Smooth muscle cell of the brain vasculature (primary cell): ENCODE measurements at regions not wholly inside any gene's neighbourhood (a gene's known extent, or its start where the extent isn't known, plus 50 kb on each side); places are given as distances from the start of the nearest gene placed in this dataset.
"Not testable (repeated sequence)": the region's sequence is repeated elsewhere in the genome, so short reads cannot be mapped to it uniquely, and the experiment has no call there.

Source experiments
- DNase-seq: peaks from one replicate; pipeline ENCODE4 v3.0.0-alpha.2; 2012; ENCODE audit warnings: low read depth, low spot score

DNA sequence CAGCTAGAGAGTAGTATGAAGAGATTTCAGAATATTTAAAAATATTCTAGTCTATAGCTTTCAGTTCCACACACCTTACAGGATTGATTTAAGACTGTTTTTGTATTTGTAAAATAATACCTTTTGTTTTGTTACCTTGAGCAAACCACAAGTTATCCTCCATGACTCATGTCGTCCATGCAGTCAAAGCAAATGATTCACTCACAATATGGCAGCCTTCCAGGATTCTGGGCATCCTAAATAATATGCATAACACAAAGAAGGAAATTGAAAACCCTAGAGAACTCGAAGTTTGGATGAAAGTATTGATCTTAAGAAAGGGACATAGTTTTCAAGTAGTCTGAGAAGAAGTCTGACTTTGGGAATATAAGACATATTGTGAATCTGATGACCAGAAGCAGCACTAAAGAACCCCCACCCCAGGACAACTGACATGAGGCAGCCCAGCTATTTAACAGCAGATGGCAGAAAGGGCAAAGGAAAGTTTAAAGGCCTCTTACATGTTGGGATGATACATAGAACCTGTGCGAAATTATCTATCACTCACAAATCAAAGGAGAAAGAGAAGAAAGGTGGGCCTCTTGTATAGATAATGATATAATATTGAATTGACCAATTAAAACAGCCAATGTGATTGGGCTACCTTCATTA lies 857.9 kb downstream of the BRINP3 start:
- peak; percentile 52 for DNase-seq

DNA sequence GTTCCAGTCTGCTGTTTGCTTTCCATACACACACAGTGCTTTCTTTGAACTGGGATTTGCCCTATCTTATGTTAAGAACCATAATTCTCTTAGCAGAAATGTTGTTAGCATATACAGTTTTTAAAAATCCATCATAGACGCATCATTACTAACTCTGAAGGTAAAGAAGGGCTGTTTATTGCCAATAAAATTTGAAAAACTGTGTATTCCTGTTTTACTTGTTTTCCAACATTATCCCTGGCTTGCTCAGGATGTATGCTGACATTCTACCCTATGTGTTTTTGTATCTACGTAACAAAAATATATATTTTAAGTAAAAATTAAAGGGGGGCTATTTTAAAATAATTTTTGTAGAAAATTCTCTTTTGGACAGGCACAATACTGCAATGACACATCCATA lies 857.2 kb downstream of the BRINP3 start:
- no peak for DNase-seq

DNA sequence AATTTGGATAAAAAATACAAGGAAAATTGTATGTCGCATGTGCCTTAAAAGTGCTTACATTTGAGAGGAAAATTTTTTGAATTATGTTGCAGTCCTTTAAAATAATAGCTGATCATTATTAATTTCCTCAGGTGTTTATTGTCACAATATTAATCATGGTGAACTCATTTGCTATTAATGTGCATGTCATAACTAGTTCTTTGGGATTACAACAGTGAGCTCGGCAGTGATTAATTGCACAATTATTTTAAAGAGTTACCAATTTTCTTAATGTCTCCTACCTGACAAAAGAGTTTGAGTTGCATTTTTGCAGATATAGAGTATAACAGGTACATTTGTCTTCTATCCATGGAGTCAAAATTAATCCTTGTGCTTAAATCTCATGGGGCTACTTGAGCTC lies 854.3 kb downstream of the BRINP3 start:
- DNase-seq = no peak

GRCh38 chr1:189627427-189627826 lies 850.2 kb downstream of the BRINP3 start:
- DNase-seq = no peak

DNA sequence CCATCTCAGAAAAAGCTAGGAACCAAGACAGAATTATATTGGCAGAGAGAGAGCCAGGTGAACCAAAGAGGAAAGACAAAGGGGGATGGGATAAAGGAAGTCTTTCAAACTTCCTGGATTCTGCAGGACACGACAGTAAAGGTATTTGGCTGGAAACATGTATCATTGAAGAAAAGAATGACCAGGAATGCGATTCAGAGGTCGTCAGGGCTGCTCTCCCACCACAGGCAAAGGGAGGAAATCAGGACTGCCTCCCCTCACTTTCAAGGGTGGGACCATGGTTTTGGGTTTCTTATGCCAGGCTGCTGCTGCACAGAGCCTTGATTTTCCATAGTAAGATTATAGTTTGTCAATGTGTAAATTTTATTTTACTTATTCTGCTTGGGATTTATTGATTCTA lies 848.8 kb downstream of the BRINP3 start:
- DNase-seq = no peak

DNA sequence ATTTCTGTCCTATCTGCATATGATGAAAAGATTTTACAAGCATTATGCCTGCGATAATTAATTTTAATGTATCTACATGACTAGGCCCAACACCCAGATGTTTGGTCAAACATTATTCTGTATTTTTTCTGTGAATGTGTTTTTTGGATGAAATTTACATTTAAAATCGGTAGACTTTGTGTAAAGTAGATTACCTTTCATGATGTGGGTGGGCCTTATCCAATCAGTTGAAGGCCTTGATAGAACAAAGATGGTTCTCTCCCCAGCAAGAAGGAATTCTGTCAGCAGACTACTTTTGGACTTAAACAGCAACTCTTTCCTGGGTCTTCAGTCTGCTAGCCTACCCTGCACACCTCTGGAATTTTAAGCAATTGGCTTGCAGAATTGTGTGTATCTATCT lies 844.0 kb downstream of the BRINP3 start:
- no peak for DNase-seq

DNA sequence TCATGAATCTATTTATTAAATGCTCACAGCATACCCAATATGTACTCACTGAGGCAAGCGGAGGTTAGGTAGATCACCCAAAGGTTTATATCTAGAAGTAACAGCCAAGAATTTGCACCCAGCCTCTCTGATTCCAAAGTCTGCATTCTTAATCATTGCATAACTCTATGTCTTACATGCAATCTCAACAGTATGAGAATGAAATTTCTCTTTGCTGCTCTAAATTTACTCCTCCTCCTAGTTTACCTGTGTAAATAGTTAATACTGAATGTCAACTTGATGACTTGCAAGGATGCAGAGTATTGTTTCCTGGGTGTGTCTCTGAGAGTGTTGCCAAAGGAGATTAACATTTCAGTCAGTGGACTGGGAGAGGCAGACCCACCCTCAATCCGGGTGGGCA lies 840.6 kb downstream of the BRINP3 start:
- no peak for DNase-seq

DNA sequence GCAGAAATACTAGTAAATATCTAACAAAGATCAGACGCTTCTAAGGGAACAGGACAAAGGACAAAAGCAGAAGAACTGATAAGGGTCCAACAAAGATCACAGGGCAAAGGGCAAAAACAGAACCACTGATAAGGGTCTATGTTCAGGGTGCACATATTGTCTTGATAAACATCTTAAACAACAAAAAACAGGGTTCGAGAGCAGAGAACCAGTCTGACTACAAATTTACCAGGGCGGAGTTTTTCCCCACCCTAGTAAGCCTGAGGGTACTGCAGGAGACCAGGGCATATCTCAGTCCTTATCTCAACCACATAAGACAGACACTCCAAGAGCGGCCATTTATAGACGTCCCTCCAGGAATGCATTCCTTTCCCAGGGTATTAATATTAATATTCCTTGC lies 833.5 kb downstream of the BRINP3 start:
- not testable (repeated sequence) for DNase-seq

- no peak for DNase-seq
Observed at GRCh38 chr1:189644970-189645369, 832.7 kb downstream of the BRINP3 start.

GRCh38 chr1:189646066-189646465 lies 831.6 kb downstream of the BRINP3 start:
- no peak for DNase-seq

DNA sequence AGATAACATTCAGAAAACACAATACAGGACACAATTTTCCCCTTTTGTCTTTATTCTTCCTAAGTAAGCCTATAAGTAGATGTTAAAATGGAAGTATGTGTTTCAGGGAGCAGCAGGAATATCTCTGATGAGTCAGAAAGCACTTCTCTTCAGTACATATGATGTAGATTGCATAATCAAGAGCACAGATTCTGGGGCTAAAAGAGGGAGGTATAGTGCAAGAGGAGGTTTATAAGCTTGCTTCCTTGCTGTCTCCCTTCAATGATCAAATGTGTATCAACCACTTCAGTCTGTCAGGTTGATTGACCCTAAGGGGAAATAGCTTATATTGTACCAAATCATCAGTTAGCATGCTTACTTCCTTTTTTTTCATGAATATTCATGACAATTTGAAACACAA lies 822.8 kb downstream of the BRINP3 start:
- DNase-seq = no peak

DNA sequence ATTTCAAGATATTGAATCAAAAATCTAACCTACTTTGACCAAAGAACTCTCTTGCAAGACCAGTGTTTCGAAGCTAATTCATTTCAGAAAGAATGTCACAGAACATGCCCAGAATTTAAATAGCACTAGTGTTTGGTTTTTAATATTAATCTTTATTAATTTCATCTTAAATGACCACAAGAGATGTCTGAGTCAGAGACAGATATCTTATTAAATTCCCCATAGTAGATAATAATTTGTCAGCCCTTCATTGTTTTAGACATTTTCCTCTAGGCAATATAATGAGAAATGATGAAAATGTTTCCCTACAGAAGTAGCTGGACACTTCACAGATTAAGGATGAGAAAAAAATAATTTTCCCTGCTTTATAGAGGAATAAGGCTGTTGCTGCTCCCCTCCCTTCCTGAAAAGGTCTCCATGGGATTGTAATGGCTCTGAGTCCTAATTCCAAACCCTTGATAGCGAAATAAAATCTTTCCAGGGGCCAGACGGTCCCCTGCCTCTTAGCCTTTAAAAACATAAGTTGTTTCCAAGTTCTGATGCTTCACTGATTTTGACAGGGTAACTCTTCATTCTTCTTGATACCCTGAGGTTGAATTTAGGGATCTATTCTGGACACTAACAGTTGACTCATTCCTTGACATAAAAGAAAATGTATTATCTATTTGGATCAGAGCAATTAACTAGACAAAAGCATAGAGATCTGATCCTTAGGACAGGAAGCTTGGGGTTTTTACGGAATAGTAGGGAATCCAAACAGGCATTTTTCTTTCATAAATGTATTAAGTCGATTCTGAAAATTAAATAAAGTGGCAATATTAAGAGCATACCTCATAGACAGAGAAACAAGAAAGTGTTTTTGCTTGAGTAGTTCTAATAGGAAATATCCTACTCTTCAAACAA lies 820.8 kb downstream of the BRINP3 start:
- DNase-seq = no peak

GRCh38 chr1:189657715-189658114 lies 819.9 kb downstream of the BRINP3 start:
- DNase-seq = no peak

GRCh38 chr1:189658381-189658780 lies 819.3 kb downstream of the BRINP3 start:
- DNase-seq = no peak

- DNase-seq = no peak
Observed at GRCh38 chr1:189659731-189660130, 817.9 kb downstream of the BRINP3 start.

DNA sequence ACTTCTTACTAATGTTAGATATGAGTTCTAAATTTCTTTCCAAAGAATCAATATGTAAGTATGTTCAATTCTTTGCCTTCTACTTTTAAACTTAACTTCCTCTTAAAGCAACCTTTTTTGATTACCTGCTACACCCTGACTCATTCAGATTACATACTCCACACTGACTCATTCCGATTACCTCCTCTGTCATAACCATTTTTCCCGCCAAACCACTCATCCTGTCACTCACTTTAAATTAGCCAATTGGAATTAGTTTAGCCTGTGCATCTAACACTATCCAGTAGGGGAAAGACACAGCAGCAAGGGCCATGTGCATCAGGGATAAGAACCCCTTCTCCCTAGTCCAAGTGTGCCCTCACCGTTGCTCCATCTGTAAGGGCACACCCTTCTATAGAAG lies 815.5 kb downstream of the BRINP3 start:
- DNase-seq = no peak

GRCh38 chr1:189669846-189670245 lies 807.8 kb downstream of the BRINP3 start:
- no peak for DNase-seq

DNA sequence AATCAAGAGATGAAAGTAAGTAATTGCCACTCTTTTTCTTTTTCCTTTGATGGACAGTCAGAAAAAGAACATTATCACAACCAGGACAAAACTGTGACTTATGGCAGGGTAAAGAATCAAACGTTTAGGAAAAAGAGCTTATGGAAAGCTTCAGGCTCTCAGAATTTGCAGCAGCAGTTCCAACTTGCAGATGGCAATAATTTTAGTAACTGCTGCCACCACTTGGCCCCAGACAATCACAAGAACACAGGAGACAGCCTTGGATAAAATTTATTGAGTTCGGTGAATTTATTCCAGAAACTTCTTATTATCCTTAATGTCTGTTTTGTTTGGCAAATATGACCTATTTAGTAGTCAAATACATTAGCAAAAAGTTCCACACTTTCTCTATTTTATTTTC lies 804.4 kb downstream of the BRINP3 start:
- no peak for DNase-seq

DNA sequence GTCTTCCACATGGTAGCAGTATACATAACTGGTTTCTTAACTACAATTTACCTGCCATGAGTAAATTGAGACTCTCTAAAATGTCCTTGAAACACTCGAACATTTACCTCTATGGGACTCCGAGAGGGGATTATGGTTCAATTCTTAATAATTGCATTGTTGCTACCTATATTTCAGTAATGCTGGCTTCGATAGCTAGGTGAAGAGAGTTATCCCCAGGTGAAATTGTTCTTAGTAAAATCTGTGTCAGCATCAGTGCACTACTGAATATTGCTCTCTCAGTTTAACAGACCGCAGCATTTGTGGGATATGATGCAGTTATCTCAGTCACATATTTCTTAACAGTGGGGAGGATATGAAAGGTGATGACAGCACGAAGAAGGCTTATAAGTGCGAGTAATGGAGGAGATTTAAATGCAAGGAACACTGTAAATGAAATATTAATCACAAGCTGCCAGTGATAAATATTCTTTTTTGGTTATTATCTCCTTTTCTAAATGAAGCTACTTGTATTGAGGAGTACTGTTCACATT lies 801.9 kb downstream of the BRINP3 start:
- no peak for DNase-seq

DNA sequence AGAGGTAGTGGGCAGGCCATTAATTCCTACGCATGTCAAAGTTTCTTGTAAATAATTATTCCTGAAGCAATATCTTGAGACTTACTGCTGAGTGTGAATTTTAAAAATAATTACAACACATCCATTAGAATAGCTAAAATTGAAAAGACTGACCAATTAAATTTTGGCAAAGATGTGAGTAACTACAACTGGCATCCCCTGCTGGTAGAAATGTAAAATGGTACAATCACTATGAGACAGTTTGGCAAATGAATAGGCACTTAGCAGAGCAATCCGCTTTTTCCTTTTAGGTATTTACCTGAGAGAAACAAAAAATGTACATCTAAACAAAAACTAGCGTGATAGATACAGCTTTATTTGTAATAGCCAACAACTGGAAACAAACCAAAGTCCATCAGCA lies 798.9 kb downstream of the BRINP3 start:
- DNase-seq = no peak

GRCh38 chr1:189681252-189681919 lies 796.3 kb downstream of the BRINP3 start:
- no peak for DNase-seq

GRCh38 chr1:189682591-189682990 lies 795.1 kb downstream of the BRINP3 start:
- no peak for DNase-seq
